CD14-positive monocyte (primary cell): ENCODE measurements at regions not wholly inside any gene's neighbourhood (a gene's known extent, or its start where the extent isn't known, plus 50 kb on each side); places are given as distances from the start of the nearest gene placed in this dataset.
A peak's percentile ranks its signal among the peaks of the same experiment; 100 is the strongest.

Experiments used
- DNase-seq, 3 donors: peaks; one replicate each; pipeline ENCODE4 v3.0.0-alpha.2; 2011 to 2022
- H2AFZ ChIP-seq: 2 replicates; pipeline ENCODE4 v1.6.0; 2012; ENCODE audit warnings: mild to moderate bottlenecking, low read depth, low read length, inconsistent platforms; ENCODE audit not compliant: insufficient read depth, poor library complexity, severe bottlenecking
- H3K27ac ChIP-seq, 2 donors: 1 replicate in 1 of 2; 2 replicates in 1 of 2; pipeline ENCODE4 v1.5.1; 2012 to 2013; ENCODE audit warnings: low read length in 2 of 2, control low read depth in 1 of 2, inconsistent platforms in 1 of 2, low read depth in 1 of 2, mild to moderate bottlenecking in 1 of 2
- H3K27me3 ChIP-seq, 2 donors: one replicate each; pipeline versions ENCODE4 v1.6.0 to v1.6.1; 2011 to 2013; ENCODE audit warnings: low read length in 2 of 2; ENCODE audit not compliant: control insufficient read depth in 2 of 2, insufficient read depth in 2 of 2
- H3K36me3 ChIP-seq, 2 donors: replicated peaks in 1 of 2; 1 replicate in 1 of 2; 2 replicates in 1 of 2; pipeline versions ENCODE4 v1.5.1 to v1.6.1; 2012 to 2013; ENCODE audit warnings: low read length in 2 of 2, control low read depth in 1 of 2, inconsistent platforms in 1 of 2, mild to moderate bottlenecking in 1 of 2; ENCODE audit not compliant: insufficient read depth in 2 of 2, control insufficient read depth in 1 of 2
- H3K4me1 ChIP-seq, 2 donors: 1 replicate in 1 of 2; 2 replicates in 1 of 2; pipeline versions ENCODE4 v1.5.1 to v1.6.1; 2012 to 2013; ENCODE audit warnings: low read length in 2 of 2, control low read depth in 1 of 2, inconsistent platforms in 1 of 2, mild to moderate bottlenecking in 1 of 2, moderate library complexity in 1 of 2; ENCODE audit not compliant: insufficient read depth in 2 of 2, control insufficient read depth in 1 of 2
- H3K4me2 ChIP-seq: replicated peaks from 2 replicates; pipeline ENCODE3; 2012; ENCODE audit warnings: low read length, moderate library complexity, mild to moderate bottlenecking; ENCODE audit not compliant: poor library complexity, severe bottlenecking; ENCODE audit errors: extremely low read depth
- H3K4me3 ChIP-seq, 3 experiments: fragments of 200-600 bp in 1 of 3; sonication (generic) in 1 of 3; replicated peaks in 1 of 3; 1 replicate in 2 of 3; 2 replicates in 1 of 3; pipeline ENCODE4 v1.5.1; 2011 to 2013; ENCODE audit warnings: low read length in 3 of 3, mild to moderate bottlenecking in 3 of 3, control low read depth in 2 of 3, low read depth in 2 of 3, inconsistent platforms in 1 of 3, moderate library complexity in 1 of 3
- H3K79me2 ChIP-seq: 2 replicates; pipeline ENCODE4 v1.6.0; 2012; ENCODE audit warnings: mild to moderate bottlenecking, control low read depth, inconsistent platforms, low read length, moderate library complexity; ENCODE audit not compliant: insufficient read depth
- H3K9ac ChIP-seq: 2 replicates; pipeline ENCODE4 v1.6.0; 2017; ENCODE audit warnings: low read length, mild to moderate bottlenecking; ENCODE audit not compliant: insufficient read depth, poor library complexity, severe bottlenecking
- H3K9me3 ChIP-seq, 2 donors: replicated peaks in 1 of 2; 1 replicate in 1 of 2; 2 replicates in 1 of 2; pipeline versions ENCODE4 v1.5.1 to v1.6.1; 2012 to 2013; ENCODE audit warnings: low read length in 2 of 2, control low read depth in 1 of 2; ENCODE audit not compliant: control insufficient read depth in 1 of 2, insufficient read depth in 1 of 2
- H4K20me1 ChIP-seq: 2 replicates; pipeline ENCODE4 v1.6.0; 2012; ENCODE audit warnings: mild to moderate bottlenecking, low read length, control low read depth, moderate library complexity; ENCODE audit not compliant: insufficient read depth
- H3K27ac Mint-ChIP-seq, 7 donors: one replicate each; pipeline ENCODE4 v1.8.0; 2020; ENCODE audit warnings: mild to moderate bottlenecking in 7 of 7, mixed read lengths in 7 of 7, moderate library complexity in 6 of 7, inconsistent platforms in 2 of 7
- H3K27me3 Mint-ChIP-seq, 3 donors: one replicate each; pipeline ENCODE4 v1.8.0; 2021 to 2022; ENCODE audit warnings: low read depth in 3 of 3, mild to moderate bottlenecking in 3 of 3, mixed read lengths in 3 of 3, moderate library complexity in 3 of 3, inconsistent platforms in 1 of 3
- H3K36me3 Mint-ChIP-seq, 2 donors: one replicate each; pipeline ENCODE4 v1.8.0; 2020; ENCODE audit warnings: mixed read lengths in 2 of 2, inconsistent platforms in 1 of 2, mild to moderate bottlenecking in 1 of 2
- H3K4me1 Mint-ChIP-seq: one replicate; pipeline ENCODE4 v1.8.0; 2020; ENCODE audit warnings: mild to moderate bottlenecking, mixed read lengths
- H3K4me3 Mint-ChIP-seq, 2 donors: one replicate each; pipeline ENCODE4 v1.8.0; 2020; ENCODE audit warnings: mild to moderate bottlenecking in 2 of 2, mixed read lengths in 2 of 2, moderate library complexity in 1 of 2
- H3K9me3 Mint-ChIP-seq, 7 donors: one replicate each; pipeline ENCODE4 v1.8.0; 2020 to 2022; ENCODE audit warnings: mixed read lengths in 7 of 7, mild to moderate bottlenecking in 6 of 7, moderate library complexity in 6 of 7, inconsistent platforms in 2 of 7
- CTCF ChIP-seq: fragments of 200-600 bp; IDR thresholded peaks from one replicate; pipeline ENCODE4 v1.8.0; 2022; ENCODE audit warnings: antibody characterized with exemption, mild to moderate bottlenecking
- WGBS: methylation state at CpG from one replicate; pipeline ENCODE4 v1.1.5; 2013; ENCODE audit warnings: missing lambda C conversion rate; ENCODE audit not compliant: insufficient coverage; 5-methylcytosine and 5-hydroxymethylcytosine counted together
- intact Hi-C, 2 donors: fragments of 100-400 bp; cut with micrococcal nuclease; formaldehyde crosslinking; loops; one replicate each; pipeline versions ENCODE4 v1.15.0 to v1.15.1; 2023

GRCh38 chr22:49468487-49469198 is 359.0 kb downstream of the BRD1 start:
- H3K9me3 ChIP-seq = peaks cover 0 to 5% of the 10 kb centered on the region in 2 donors
- peak overlapping the region in 1 of 7 donors; percentile 15 for H3K27ac Mint-ChIP-seq
- no peak overlapping the region for H3K4me3 ChIP-seq
- peaks cover 2 to 4% (median 2%) of the 10 kb centered on the region in 3 donors for H3K27me3 Mint-ChIP-seq
- peaks cover 31% of the 10 kb centered on the region for H3K4me1 Mint-ChIP-seq
- H2AFZ ChIP-seq = no peak overlapping the region
- TF ChIP-seq CTCF = no peak
- H4K20me1 ChIP-seq = no peaks in the 10 kb centered on the region
- H3K79me2 ChIP-seq = no peaks in the 10 kb centered on the region
- no peak overlapping the region for H3K4me2 ChIP-seq
- intact Hi-C loops = no loop called here
- no peaks in the 10 kb centered on the region for H3K27me3 ChIP-seq
- H3K4me3 Mint-ChIP-seq = no peak overlapping the region
- DNase-seq = no peak
- peaks cover 0 to 6% of the 10 kb centered on the region in 2 donors for H3K36me3 Mint-ChIP-seq
- peaks cover 0 to 9% of the 10 kb centered on the region in 2 donors for H3K4me1 ChIP-seq
- peaks cover 0 to 24% (median 9%) of the 10 kb centered on the region in 7 donors for H3K9me3 Mint-ChIP-seq
- H3K9ac ChIP-seq = no peak overlapping the region
- no peaks in the 10 kb centered on the region for H3K36me3 ChIP-seq
- WGBS = 78% methylated on average over 4 of the region's 11 CpGs
- no peak overlapping the region for H3K27ac ChIP-seq

- WGBS = 88% methylated on average over 15 of the region's 17 CpGs
- Histone ChIP-seq H3K27ac (peak overlapping the region in 1 of 2 donors; percentile 47), H3K79me2 (no peaks in the 10 kb centered on the region), H3K36me3 (no peaks in the 10 kb centered on the region), H3K4me1 (peaks cover 0 to 11% of the 10 kb centered on the region in 2 donors), H4K20me1 (no peaks in the 10 kb centered on the region), H3K9me3 (peaks cover 0 to 9% of the 10 kb centered on the region in 2 donors), H3K4me3 (no peak overlapping the region), H2AFZ (peak overlapping the region; percentile 29), H3K4me2 (no peak overlapping the region), H3K9ac (no peak overlapping the region), H3K27me3 (no peaks in the 10 kb centered on the region)
- Mint-ChIP-seq H3K9me3 (peaks cover 0 to 32% (median 14%) of the 10 kb centered on the region in 7 donors), H3K36me3 (peaks cover 0 to 6% of the 10 kb centered on the region in 2 donors), H3K27me3 (peaks cover 2 to 4% (median 2%) of the 10 kb centered on the region in 3 donors), H3K4me3 (peak overlapping the region in 1 of 2 donors; percentile 12), H3K27ac (peak overlapping the region in 2 of 7 donors; percentile 66 to 81), H3K4me1 (peaks cover 38% of the 10 kb centered on the region)
- no peak for TF ChIP-seq CTCF
- DNase-seq = no peak
- intact Hi-C loops = no loop called here
These were observed 360.6 kb downstream of the BRD1 start for GRCh38 chr22:49466878-49467595.
